ENCODE measurements at regions not wholly inside any gene's neighbourhood (a gene's known extent, or its start where the extent isn't known, plus 50 kb on each side); places are given as distances from the start of the nearest gene placed in this dataset.

DNA sequence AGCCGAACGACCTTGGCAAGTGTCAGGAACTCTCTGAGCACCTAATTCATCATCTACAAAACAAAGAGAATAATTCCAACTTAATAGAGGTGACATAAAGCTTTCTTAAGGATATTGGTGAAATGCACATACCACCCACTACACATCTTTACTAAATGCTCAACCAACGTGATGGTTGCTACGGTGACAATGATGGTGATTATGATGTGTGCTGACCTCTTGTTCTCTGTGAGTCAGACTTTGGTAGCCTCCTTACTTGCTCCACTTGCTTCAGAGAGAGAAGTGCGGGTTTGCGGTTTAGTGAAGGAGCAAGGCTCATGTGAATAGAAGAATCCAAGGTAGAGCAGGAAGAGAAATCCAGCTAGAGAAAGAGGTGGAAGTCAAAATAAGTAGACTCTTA, 52.8 kb upstream of the CLNK start:
- Histone ChIP-seq H3K27me3 (no peaks in the 10 kb centered on the region), H3K9me3 (no peaks in the 10 kb centered on the region), H3K4me3 (no peak overlapping the region), H3K4me1 (no peaks in the 10 kb centered on the region), H3K36me3 (no peaks in the 10 kb centered on the region), H3K27ac (no peak overlapping the region)
- no peak for DNase-seq (ENCODE audit: low spot score in 2 of 2)
- WGBS, 2 donors, result 78 to 81% methylated on average over 6 of the region's 6 CpGs
- no peak for TF ChIP-seq POLR2A (IDR thresholded peaks at IDR 0.05)
- TF ChIP-seq, protein P1, sequence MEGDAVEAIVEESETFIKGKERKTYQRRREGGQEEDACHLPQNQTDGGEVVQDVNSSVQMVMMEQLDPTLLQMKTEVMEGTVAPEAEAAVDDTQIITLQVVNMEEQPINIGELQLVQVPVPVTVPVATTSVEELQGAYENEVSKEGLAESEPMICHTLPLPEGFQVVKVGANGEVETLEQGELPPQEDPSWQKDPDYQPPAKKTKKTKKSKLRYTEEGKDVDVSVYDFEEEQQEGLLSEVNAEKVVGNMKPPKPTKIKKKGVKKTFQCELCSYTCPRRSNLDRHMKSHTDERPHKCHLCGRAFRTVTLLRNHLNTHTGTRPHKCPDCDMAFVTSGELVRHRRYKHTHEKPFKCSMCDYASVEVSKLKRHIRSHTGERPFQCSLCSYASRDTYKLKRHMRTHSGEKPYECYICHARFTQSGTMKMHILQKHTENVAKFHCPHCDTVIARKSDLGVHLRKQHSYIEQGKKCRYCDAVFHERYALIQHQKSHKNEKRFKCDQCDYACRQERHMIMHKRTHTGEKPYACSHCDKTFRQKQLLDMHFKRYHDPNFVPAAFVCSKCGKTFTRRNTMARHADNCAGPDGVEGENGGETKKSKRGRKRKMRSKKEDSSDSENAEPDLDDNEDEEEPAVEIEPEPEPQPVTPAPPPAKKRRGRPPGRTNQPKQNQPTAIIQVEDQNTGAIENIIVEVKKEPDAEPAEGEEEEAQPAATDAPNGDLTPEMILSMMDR (IDR thresholded peaks at IDR 0.05), result no peak

DNA sequence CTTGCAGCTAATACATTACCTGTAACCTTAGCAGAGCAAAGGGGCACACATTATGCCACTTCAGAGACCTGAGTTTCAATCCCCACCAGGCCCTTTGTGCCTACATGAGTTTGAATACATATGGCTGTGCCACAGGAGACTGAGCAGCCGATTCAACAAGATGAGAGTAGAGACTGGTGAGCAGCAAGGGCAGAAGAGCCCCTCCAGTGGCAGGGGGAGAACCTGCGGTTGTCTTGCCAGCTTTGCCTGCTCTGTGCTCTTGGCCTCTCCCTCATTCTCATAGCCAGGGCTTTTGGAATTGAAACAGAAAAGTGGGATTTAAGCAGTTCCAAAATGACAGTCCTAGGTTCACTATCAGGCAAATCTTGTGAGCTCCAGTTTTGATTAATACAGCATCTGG, 52.3 kb upstream of the CLNK start:
- DNase-seq (ENCODE audit: low spot score in 2 of 2), result no peak
- H3K27me3 ChIP-seq, result no peaks in the 10 kb centered on the region
- no peaks in the 10 kb centered on the region for H3K4me1 ChIP-seq
- H3K9me3 ChIP-seq, result no peaks in the 10 kb centered on the region
- TF ChIP-seq, protein P1 (IDR thresholded peaks at IDR 0.05), result no peak
- TF ChIP-seq POLR2A (IDR thresholded peaks at IDR 0.05) (no peak), EP300 (IDR thresholded peaks at IDR 0.05) (no peak)
- H3K4me3 ChIP-seq, result no peak overlapping the region
- no peaks in the 10 kb centered on the region for H3K36me3 ChIP-seq
- no peak overlapping the region for H3K27ac ChIP-seq
- WGBS, 2 donors, result 95 to 100% methylated on average over 2 of the region's 2 CpGs

DNA sequence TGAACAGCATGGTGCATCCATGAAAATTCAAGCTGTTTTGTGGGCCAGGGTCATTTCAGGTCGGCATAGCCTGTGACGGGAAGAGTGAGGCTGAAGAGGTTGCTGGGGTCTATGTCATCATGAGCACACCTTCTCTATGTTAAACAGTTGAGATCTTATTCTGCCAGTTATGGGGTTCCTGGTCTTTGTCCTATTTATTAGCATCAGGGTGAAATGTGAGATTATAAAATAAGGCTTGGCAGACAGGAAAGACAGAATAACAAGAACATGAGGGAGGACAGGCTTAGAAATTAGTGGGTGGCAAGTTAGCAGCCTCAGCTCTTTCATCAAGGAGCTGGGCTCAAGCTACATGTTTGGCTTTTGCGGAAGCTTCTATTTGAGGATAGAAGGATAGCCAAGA, 51.7 kb upstream of the CLNK start:
- no peaks in the 10 kb centered on the region for H3K27me3 ChIP-seq
- no peak for TF ChIP-seq EP300 (IDR thresholded peaks at IDR 0.05)
- TF ChIP-seq, protein P1 (IDR thresholded peaks at IDR 0.05), result no peak
- no peak for TF ChIP-seq POLR2A (IDR thresholded peaks at IDR 0.05)
- 92 to 96% methylated on average over 3 of the region's 3 CpGs for WGBS, 2 donors
- no peak for DNase-seq (ENCODE audit: low spot score in 2 of 2)
- H3K36me3 ChIP-seq, result no peaks in the 10 kb centered on the region
- no peaks in the 10 kb centered on the region for H3K4me1 ChIP-seq
- no peaks in the 10 kb centered on the region for H3K9me3 ChIP-seq
- H3K27ac ChIP-seq, result no peak overlapping the region
- H3K4me3 ChIP-seq, result no peak overlapping the region

DNA sequence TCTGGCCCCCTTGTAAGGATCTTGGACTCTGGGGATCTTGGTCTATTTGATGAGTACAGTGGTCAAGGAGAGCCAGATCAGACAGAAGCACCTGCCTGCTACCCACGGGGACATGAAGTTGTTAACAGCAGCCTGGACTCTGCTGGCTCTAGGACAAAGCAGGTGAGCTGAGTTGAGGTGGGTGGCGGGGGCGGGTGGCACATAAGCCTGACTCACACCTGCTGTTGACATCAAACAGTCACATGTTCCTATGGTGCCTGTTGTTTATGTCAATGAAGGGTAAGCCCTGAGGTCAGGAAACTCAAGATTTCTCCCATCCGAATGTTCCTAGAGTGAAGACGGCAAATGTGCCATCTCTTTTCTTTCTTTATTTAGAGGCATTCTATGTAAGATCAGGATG, 50.1 kb upstream of the CLNK start:
- no peak for DNase-seq (ENCODE audit: low spot score in 2 of 2)
- H3K4me1 ChIP-seq, result no peaks in the 10 kb centered on the region
- H3K4me3 ChIP-seq, result no peak overlapping the region
- no peaks in the 10 kb centered on the region for H3K9me3 ChIP-seq
- H3K27me3 ChIP-seq, result no peaks in the 10 kb centered on the region
- TF ChIP-seq POLR2A (IDR thresholded peaks at IDR 0.05), result no peak
- no peak for TF ChIP-seq EP300 (IDR thresholded peaks at IDR 0.05)
- TF ChIP-seq, protein P1 (IDR thresholded peaks at IDR 0.05), result no peak
- no peaks in the 10 kb centered on the region for H3K36me3 ChIP-seq
- WGBS, 2 donors, result 84 to 87% methylated on average over 5 of the region's 5 CpGs
- no peak overlapping the region for H3K27ac ChIP-seq

All from tibial nerve (tissue), 4 donors.